H1 (cell line): ENCODE measurements at regions not wholly inside any gene's neighbourhood (a gene's known extent, or its start where the extent isn't known, plus 50 kb on each side); places are given as distances from the start of the nearest gene placed in this dataset.

Experiments used
- EZH2 ChIP-seq: fragments of 200-600 bp; sonication (generic); IDR thresholded peaks from 2 replicates; pipeline ENCODE4 v1.7.1; 2012; ENCODE audit warnings: low read depth, mild to moderate bottlenecking, moderate library complexity, low read length, inconsistent platforms; ENCODE audit not compliant: severe bottlenecking
- JUN ChIP-seq: IDR thresholded peaks from 2 replicates; pipeline ENCODE4 v1.6.1; 2011; ENCODE audit warnings: low read depth, mild to moderate bottlenecking, improper control_type of control experiment, low read length
- POLR2A ChIP-seq, 2 experiments: IDR thresholded peaks; 1 replicate in 1 of 2; 2 replicates in 1 of 2; pipeline ENCODE4 v1.6.1; 2011; ENCODE audit warnings: low read depth in 2 of 2, low read length in 2 of 2, mild to moderate bottlenecking in 2 of 2; ENCODE audit errors: control extremely low read depth in 1 of 2
- RFX5 ChIP-seq: IDR thresholded peaks from 2 replicates; pipeline ENCODE4 v1.6.1; 2011; ENCODE audit warnings: low read depth, low read length, improper control_type of control experiment, borderline replicate concordance
- SP1 ChIP-seq: IDR thresholded peaks from 2 replicates; pipeline ENCODE4 v1.6.1; 2011; ENCODE audit warnings: low read depth, low read length
- SRF ChIP-seq: IDR thresholded peaks from 2 replicates; pipeline ENCODE4 v1.6.1; 2011; ENCODE audit warnings: mild to moderate bottlenecking, low read depth, low read length, moderate library complexity
- TEAD4 ChIP-seq: IDR thresholded peaks from 2 replicates; pipeline ENCODE4 v1.6.1; 2012; ENCODE audit warnings: low read depth, low read length, inconsistent platforms, mixed read lengths
- TF ChIP-seq, protein P1 (sequence below), 3 experiments: IDR thresholded peaks; 1 replicate in 2 of 3; 2 replicates in 1 of 3; pipeline versions ENCODE4 v1.5.1 to v1.6.1; 2011; ENCODE audit warnings: low read length in 3 of 3, mild to moderate bottlenecking in 3 of 3, inconsistent platforms in 2 of 3, low read depth in 1 of 3, moderate library complexity in 1 of 3; ENCODE audit not compliant: insufficient read depth in 1 of 3; ENCODE audit errors: control extremely low read depth in 1 of 3

DNA sequence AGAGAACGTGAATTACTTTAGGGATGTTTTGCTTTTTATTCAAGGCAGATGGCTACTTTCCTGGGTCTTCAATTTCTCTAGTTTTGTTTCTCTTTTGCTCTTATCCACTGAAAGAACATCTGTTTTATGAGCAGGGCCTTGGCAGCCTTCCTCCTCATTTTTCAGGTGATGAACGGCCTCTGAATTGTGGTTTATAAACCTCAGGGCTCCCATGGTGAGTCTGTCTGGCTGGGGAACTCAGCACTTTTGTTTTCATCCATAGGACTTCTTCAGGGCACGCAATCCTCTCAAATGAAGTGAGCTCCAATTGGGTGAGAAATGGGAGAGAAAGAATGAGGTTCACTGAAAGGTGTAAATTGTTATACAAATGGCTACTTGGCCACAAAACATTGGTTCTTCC, 186.4 kb upstream of the ERCC4 start:
- TF ChIP-seq EZH2 (no peak), TEAD4 (no peak), SRF (no peak), POLR2A (IDR thresholded peaks at IDR 0.05; ENCODE audit: control extremely low read depth in 1 of 2, low read depth in 2 of 2, low read length in 2 of 2) (no peak), RFX5 (no peak), SP1 (no peak), JUN (no peak)
- TF ChIP-seq, protein P1, sequence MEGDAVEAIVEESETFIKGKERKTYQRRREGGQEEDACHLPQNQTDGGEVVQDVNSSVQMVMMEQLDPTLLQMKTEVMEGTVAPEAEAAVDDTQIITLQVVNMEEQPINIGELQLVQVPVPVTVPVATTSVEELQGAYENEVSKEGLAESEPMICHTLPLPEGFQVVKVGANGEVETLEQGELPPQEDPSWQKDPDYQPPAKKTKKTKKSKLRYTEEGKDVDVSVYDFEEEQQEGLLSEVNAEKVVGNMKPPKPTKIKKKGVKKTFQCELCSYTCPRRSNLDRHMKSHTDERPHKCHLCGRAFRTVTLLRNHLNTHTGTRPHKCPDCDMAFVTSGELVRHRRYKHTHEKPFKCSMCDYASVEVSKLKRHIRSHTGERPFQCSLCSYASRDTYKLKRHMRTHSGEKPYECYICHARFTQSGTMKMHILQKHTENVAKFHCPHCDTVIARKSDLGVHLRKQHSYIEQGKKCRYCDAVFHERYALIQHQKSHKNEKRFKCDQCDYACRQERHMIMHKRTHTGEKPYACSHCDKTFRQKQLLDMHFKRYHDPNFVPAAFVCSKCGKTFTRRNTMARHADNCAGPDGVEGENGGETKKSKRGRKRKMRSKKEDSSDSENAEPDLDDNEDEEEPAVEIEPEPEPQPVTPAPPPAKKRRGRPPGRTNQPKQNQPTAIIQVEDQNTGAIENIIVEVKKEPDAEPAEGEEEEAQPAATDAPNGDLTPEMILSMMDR (IDR thresholded peaks at IDR 0.05; ENCODE audit: control extremely low read depth in 1 of 3, insufficient read depth in 1 of 3, low read depth in 1 of 3, low read length in 3 of 3): no peak
